ENCODE measurements at regions not wholly inside any gene's neighbourhood (a gene's known extent, or its start where the extent isn't known, plus 50 kb on each side); places are given as distances from the start of the nearest gene placed in this dataset.

DNA sequence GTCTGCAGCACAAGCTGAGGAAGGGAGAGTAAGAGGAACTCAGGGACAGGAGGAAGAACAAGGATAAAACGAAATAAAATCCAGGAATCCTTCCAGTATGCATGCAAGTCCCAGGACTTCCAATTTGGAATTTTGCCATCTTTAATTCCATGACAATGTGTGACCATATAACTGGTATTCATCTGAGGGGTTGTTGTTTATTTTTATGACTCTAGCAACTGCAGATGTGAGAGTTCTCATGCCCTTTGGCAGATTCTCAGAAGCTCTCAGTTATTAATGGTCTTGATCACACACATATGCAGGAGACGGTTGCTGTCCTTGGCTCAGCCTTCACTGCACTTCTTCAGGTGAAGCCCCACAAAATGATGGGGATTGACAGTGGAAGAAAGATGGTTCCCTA is 148.2 kb downstream of the SMIM20 start:
- Histone ChIP-seq H3K56ac (replicated peaks; ENCODE audit: insufficient read length, low read depth, low read length) (no peak overlapping the region), H2AK5ac (ENCODE audit: low read depth, low read length) (no peak overlapping the region), H3K4me3 (ENCODE audit: extremely low read depth in 1 of 4, insufficient read depth in 2 of 4, low read depth in 3 of 4, low read length in 4 of 4) (no peak overlapping the region), H2BK120ac (replicated peaks; ENCODE audit: low read depth, low read length) (no peak overlapping the region), H2BK20ac (ENCODE audit: low read length) (peak overlapping the region; percentile 38; the same call in 1 of the 2 replicates), H3K4me2 (ENCODE audit: insufficient read depth in 1 of 2, low read depth in 2 of 2, low read length in 2 of 2) (no peak overlapping the region), H2BK12ac (ENCODE audit: low read depth, low read length) (peak overlapping the region; percentile 85; the same call in 1 of the 2 replicates), H3K36me3 (ENCODE audit: control insufficient read depth in 2 of 4, insufficient read depth in 4 of 4, low read length in 3 of 4) (no peaks in the 10 kb centered on the region), H4K20me1 (replicated peaks in 1 of 2; ENCODE audit: control insufficient read depth in 1 of 2, insufficient read depth in 2 of 2, low read length in 2 of 2) (no peaks in the 10 kb centered on the region), H2BK5ac (ENCODE audit: low read depth, low read length) (no peak overlapping the region), H4K91ac (replicated peaks; ENCODE audit: insufficient read length, low read length) (peak overlapping the region; percentile 72), H3K79me1 (ENCODE audit: low read depth, low read length) (no peaks in the 10 kb centered on the region; the same call in 1 of the 2 replicates), H4K8ac (ENCODE audit: extremely low read depth, insufficient read depth, low read length) (no peak overlapping the region), H2BK15ac (ENCODE audit: low read length) (peak overlapping the region; percentile 24; the same call in 1 of the 2 replicates), H4K5ac (ENCODE audit: insufficient read length, low read depth, low read length) (no peak overlapping the region), H3K18ac (ENCODE audit: extremely low read depth, low read length) (no peak overlapping the region), H3K9me3 (ENCODE audit: insufficient read depth in 2 of 2, low read depth in 1 of 2, low read length in 1 of 2) (no peaks in the 10 kb centered on the region), H3K14ac (ENCODE audit: insufficient read length) (no peak overlapping the region), H3K27me3 (replicated peaks in 1 of 4; ENCODE audit: control insufficient read depth in 3 of 4, extremely low read depth in 1 of 4, insufficient read depth in 3 of 4, low read length in 3 of 4) (no peaks in the 10 kb centered on the region), H3K79me2 (ENCODE audit: control insufficient read depth in 1 of 2, insufficient read depth in 2 of 2, low read length in 2 of 2) (no peaks in the 10 kb centered on the region), H3K23me2 (ENCODE audit: low read depth, low read length) (no peaks in the 10 kb centered on the region; the same call in 1 of the 2 replicates), H3K4me1 (replicated peaks in 1 of 4; ENCODE audit: control insufficient read depth in 3 of 4, insufficient read depth in 4 of 4, low read length in 3 of 4) (no peaks in the 10 kb centered on the region), H2AFZ (ENCODE audit: low read length) (no peak overlapping the region), H3K9ac (replicated peaks in 1 of 4; ENCODE audit: extremely low read depth in 1 of 4, low read depth in 3 of 4, low read length in 3 of 4) (no peak overlapping the region), H3K27ac (ENCODE audit: low read depth, low read length) (no peak overlapping the region), H3K23ac (ENCODE audit: insufficient read length) (no peak overlapping the region), H3K4ac (replicated peaks; ENCODE audit: insufficient read length, low read depth, low read length) (peak overlapping the region; percentile 44)
- FAIRE-seq (no peak), DNase-seq (ENCODE audit: low read depth in 1 of 2, low spot score in 2 of 2) (no peak)
- ChIA-PET POLR2A (ENCODE audit: partially characterized antibody) (interaction anchor here (0.6 kb wide), 1 partner anchor 65 kb away, joined by 3 read pairs; no protein-coding TSS in a partner anchor), CTCF (ENCODE audit: partially characterized antibody) (interaction anchor here (0.7 to 8.0 kb wide), 35 partner anchors 10 to 395 kb away, joined by 3 to 54 read pairs (median 4); no protein-coding TSS in a partner anchor)
- WGBS, 2 experiments (ENCODE audit: extremely low coverage in 1 of 2, insufficient coverage in 1 of 2, insufficient read length in 1 of 2, insufficient replicate concordance in 2 of 2, low coverage in 1 of 2, low lambda C conversion rate in 2 of 2, missing lambda C conversion rate in 1 of 2), result 97% methylated on average over 2 of the region's 2 CpGs; no CpG with 5 or more reads in 1 of the 2 experiments
- no peak for TF ChIP-seq SRF (IDR thresholded peaks at IDR 0.05; ENCODE audit: low read depth, low read length)
- no peak for TF ChIP-seq CHD1 (IDR thresholded peaks at IDR 0.05; ENCODE audit: low read depth, low read length)
- no peak for TF ChIP-seq SIX5 (IDR thresholded peaks at IDR 0.05; ENCODE audit: low read depth, low read length)
- TF ChIP-seq HDAC2 (IDR thresholded peaks at IDR 0.05; ENCODE audit: borderline replicate concordance in 1 of 2, low read depth in 2 of 2, low read length in 2 of 2), result no peak
- no peak for TF ChIP-seq RAD21 (IDR thresholded peaks at IDR 0.05 in 1 of 2, conservative IDR thresholded peaks at IDR 0.05 in 1 of 2; ENCODE audit: low read depth in 2 of 2, low read length in 2 of 2)
- TF ChIP-seq CBX8 (IDR thresholded peaks at IDR 0.05; ENCODE audit: borderline replicate concordance, low read depth, low read length), result no peak
- TF ChIP-seq PHF8 (conservative IDR thresholded peaks at IDR 0.05; ENCODE audit: low read depth, low read length), result no peak
- no peak for TF ChIP-seq EGR1 (IDR thresholded peaks at IDR 0.05; ENCODE audit: borderline replicate concordance, low read depth, low read length)
- no peak for TF ChIP-seq SIN3A (conservative IDR thresholded peaks at IDR 0.05 in 1 of 2, IDR thresholded peaks at IDR 0.05 in 1 of 2; ENCODE audit: low read depth in 1 of 2, low read length in 2 of 2)
- TF ChIP-seq RXRA (IDR thresholded peaks at IDR 0.05; ENCODE audit: insufficient read depth, low read depth, low read length), result no peak

Data from H1 (cell line).